ENCODE measurements at regions not wholly inside any gene's neighbourhood (a gene's known extent, or its start where the extent isn't known, plus 50 kb on each side); places are given as distances from the start of the nearest gene placed in this dataset.

- intact Hi-C loops (cut with micrococcal nuclease) (no loop called here), in situ Hi-C loops (cut with MboI) (no loop called here)
- 0% methylated on average over 4 of the region's 5 CpGs for WGBS (ENCODE audit: insufficient coverage, low coverage, missing lambda C conversion rate)
- H3K79me2 ChIP-seq (ENCODE audit: control insufficient read depth, insufficient read depth, low read length) = no peaks in the 10 kb centered on the region
- H3K27ac ChIP-seq (ENCODE audit: extremely low read depth, low read depth, low read length) = no peak overlapping the region
- H2AFZ ChIP-seq (ENCODE audit: low read depth, low read length) = no peak overlapping the region
- FAIRE-seq = no peak
- H3K27me3 ChIP-seq (ENCODE audit: control insufficient read depth in 2 of 2, insufficient read depth in 2 of 2, low read length in 2 of 2) = no peaks in the 10 kb centered on the region
- no peak overlapping the region for H3K4me3 ChIP-seq
- H3K9me1 ChIP-seq (ENCODE audit: control insufficient read depth, insufficient read depth, low read length) = no peaks in the 10 kb centered on the region
- H3K36me3 ChIP-seq (ENCODE audit: control insufficient read depth, insufficient read depth, low read length) = no peaks in the 10 kb centered on the region
- H4K20me1 ChIP-seq (replicated peaks; ENCODE audit: control insufficient read depth, insufficient read depth, low read length) = no peaks in the 10 kb centered on the region
- H3K9me3 ChIP-seq (replicated peaks; ENCODE audit: control insufficient read depth, insufficient read depth, low read depth, low read length) = no peaks in the 10 kb centered on the region
- H3K9ac ChIP-seq (ENCODE audit: insufficient read depth in 1 of 2, low read depth in 2 of 2, low read length in 2 of 2) = no peak overlapping the region
- ChIA-PET POLR2A (no interaction called here), CTCF (ENCODE audit: low intra/inter-chr PET ratio) (no interaction called here)
- H3K4me1 ChIP-seq (replicated peaks in 1 of 2; ENCODE audit: control insufficient read depth in 2 of 2, insufficient read depth in 2 of 2, low read length in 2 of 2) = no peaks in the 10 kb centered on the region
- ATAC-seq = no peak
- no peak overlapping the region for H3K4me2 ChIP-seq (ENCODE audit: insufficient read depth, low read length)
- no TSS peak for BruUV-seq (replicated peaks)
- no peak for DNase-seq (ENCODE audit: extremely low read depth in 1 of 4, low spot score in 3 of 4)
- no peak for TF ChIP-seq GATA2 (CRISPR knock-in tag; IDR thresholded peaks at IDR 0.05)
- TF ChIP-seq NKRF (IDR thresholded peaks at IDR 0.05; ENCODE audit: borderline replicate concordance) = no peak
- TF ChIP-seq E2F5 (CRISPR knock-in tag; IDR thresholded peaks at IDR 0.05) = no peak
- TF ChIP-seq PYGO2 (tag; IDR thresholded peaks at IDR 0.05) = no peak
- no peak for TF ChIP-seq ZNF280A (IDR thresholded peaks at IDR 0.05; ENCODE audit: low read depth, partially characterized antibody)
- TF ChIP-seq FUS (optimal IDR thresholded peaks at IDR 0.05; ENCODE audit: low read depth, low read length) = no peak
- TF ChIP-seq RFX7 (CRISPR knock-in tag; IDR thresholded peaks at IDR 0.05) = no peak
- TF ChIP-seq ZNF780A (CRISPR knock-in tag; IDR thresholded peaks at IDR 0.05) = no peak
- TF ChIP-seq TBP (optimal IDR thresholded peaks at IDR 0.05; ENCODE audit: low read depth, low read length) = no peak
- TF ChIP-seq E2F3 (CRISPR knock-in tag; IDR thresholded peaks at IDR 0.05) = no peak
- TF ChIP-seq ZKSCAN1 (IDR thresholded peaks at IDR 0.05; ENCODE audit: low read depth, low read length) = no peak
Measured at GRCh38 chr18:76281565-76281964, 213.5 kb downstream of the ZNF516 start.

All from K562 (cell line).